ENCODE measurements at regions not wholly inside any gene's neighbourhood (a gene's known extent, or its start where the extent isn't known, plus 50 kb on each side); places are given as distances from the start of the nearest gene placed in this dataset.
A peak's percentile ranks its signal among the peaks of the same experiment; 100 is the strongest.

- dilution Hi-C loops (cut with MboI; ENCODE audit: extremely low pct_ligation_motif_present, low sequenced_read_pairs), result no loop called here
- Histone ChIP-seq H3K79me2 (ENCODE audit: control insufficient read depth, insufficient read depth, low read length) (no peaks in the 10 kb centered on the region), H3K9me1 (ENCODE audit: control insufficient read depth, extremely low read depth, insufficient read depth, low read length) (no peaks in the 10 kb centered on the region), H3K27me3 (ENCODE audit: control insufficient read depth, extremely low read depth, insufficient read depth, low read length) (no peaks in the 10 kb centered on the region), H3K27ac (ENCODE audit: control insufficient read depth, insufficient read depth, low read length) (no peak overlapping the region), H3K4me3 (ENCODE audit: control insufficient read depth in 2 of 3, extremely low read depth in 1 of 3, insufficient read depth in 2 of 3, low read depth in 1 of 3, low read length in 3 of 3) (no peak overlapping the region), H3K36me3 (ENCODE audit: control insufficient read depth in 2 of 2, extremely low read depth in 1 of 2, insufficient read depth in 2 of 2, low read length in 2 of 2) (no peaks in the 10 kb centered on the region), H3K4me2 (ENCODE audit: control insufficient read depth, extremely low read depth, insufficient read depth, low read depth, low read length) (no peak overlapping the region), H3K4me1 (ENCODE audit: control insufficient read depth, extremely low read depth, insufficient read depth, low read length) (no peaks in the 10 kb centered on the region), H3K9ac (ENCODE audit: control insufficient read depth, extremely low read depth, insufficient read depth, low read length) (no peak overlapping the region), H4K20me1 (ENCODE audit: control insufficient read depth, extremely low read depth, insufficient read depth, low read length) (no peaks in the 10 kb centered on the region), H3K9me3 (ENCODE audit: control insufficient read depth, low read depth, low read length) (no peaks in the 10 kb centered on the region), H2AFZ (ENCODE audit: control insufficient read depth, low read length) (no peak overlapping the region)
- TF ChIP-seq CTCF (optimal IDR thresholded peaks at IDR 0.05 in 1 of 3, IDR thresholded peaks at IDR 0.05 in 1 of 3, conservative IDR thresholded peaks at IDR 0.05 in 1 of 3; ENCODE audit: extremely low read depth in 1 of 3, insufficient read depth in 2 of 3, low read length in 3 of 3) (no peak), EZH2 (IDR thresholded peaks at IDR 0.05; ENCODE audit: low read length) (no peak)
- peak; percentile 41 for FAIRE-seq
- no peak for DNase-seq (ENCODE audit: low read depth, low spot score)
Measured at GRCh38 chr3:104856741-104857140, 510.0 kb upstream of the ALCAM start.

GRCh38 chr3:104868291-104868690, 498.4 kb upstream of the ALCAM start:
- Histone ChIP-seq H3K79me2 (ENCODE audit: control insufficient read depth, insufficient read depth, low read length) (no peaks in the 10 kb centered on the region), H3K36me3 (ENCODE audit: control insufficient read depth in 2 of 2, extremely low read depth in 1 of 2, insufficient read depth in 2 of 2, low read length in 2 of 2) (no peaks in the 10 kb centered on the region), H3K4me1 (ENCODE audit: control insufficient read depth, extremely low read depth, insufficient read depth, low read length) (no peaks in the 10 kb centered on the region), H3K4me3 (ENCODE audit: control insufficient read depth in 2 of 3, extremely low read depth in 1 of 3, insufficient read depth in 2 of 3, low read depth in 1 of 3, low read length in 3 of 3) (no peak overlapping the region), H3K9me1 (ENCODE audit: control insufficient read depth, extremely low read depth, insufficient read depth, low read length) (no peaks in the 10 kb centered on the region), H2AFZ (ENCODE audit: control insufficient read depth, low read length) (no peak overlapping the region), H3K9ac (ENCODE audit: control insufficient read depth, extremely low read depth, insufficient read depth, low read length) (no peak overlapping the region), H3K9me3 (ENCODE audit: control insufficient read depth, low read depth, low read length) (no peaks in the 10 kb centered on the region), H4K20me1 (ENCODE audit: control insufficient read depth, extremely low read depth, insufficient read depth, low read length) (no peaks in the 10 kb centered on the region), H3K27ac (ENCODE audit: control insufficient read depth, insufficient read depth, low read length) (no peak overlapping the region), H3K4me2 (ENCODE audit: control insufficient read depth, extremely low read depth, insufficient read depth, low read depth, low read length) (no peak overlapping the region), H3K27me3 (ENCODE audit: control insufficient read depth, extremely low read depth, insufficient read depth, low read length) (no peaks in the 10 kb centered on the region)
- dilution Hi-C loops (cut with MboI; ENCODE audit: extremely low pct_ligation_motif_present, low sequenced_read_pairs), result no loop called here
- no peak for FAIRE-seq
- DNase-seq (ENCODE audit: low read depth, low spot score), result no peak
- TF ChIP-seq CTCF (optimal IDR thresholded peaks at IDR 0.05 in 1 of 3, IDR thresholded peaks at IDR 0.05 in 1 of 3, conservative IDR thresholded peaks at IDR 0.05 in 1 of 3; ENCODE audit: extremely low read depth in 1 of 3, insufficient read depth in 2 of 3, low read length in 3 of 3) (no peak), EZH2 (IDR thresholded peaks at IDR 0.05; ENCODE audit: low read length) (no peak)
